Loucy (cell line): ENCODE measurements at regions not wholly inside any gene's neighbourhood (a gene's known extent, or its start where the extent isn't known, plus 50 kb on each side); places are given as distances from the start of the nearest gene placed in this dataset.

Source experiments
- H2AFZ ChIP-seq: fragments of 200-600 bp; sonication (generic); 2 replicates; pipeline ENCODE4 v1.6.0; 2016; ENCODE audit warnings: antibody characterized with exemption, mild to moderate bottlenecking, low read length, moderate library complexity
- H3F3A ChIP-seq: fragments of 200-600 bp; 2 replicates; pipeline ENCODE4 v1.6.0; 2016; ENCODE audit warnings: antibody characterized with exemption, low read depth, mild to moderate bottlenecking
- H3K27me3 ChIP-seq: fragments of 200-600 bp; sonication (generic); 2 replicates; pipeline ENCODE4 v1.6.1; 2014; ENCODE audit warnings: low read length, mild to moderate bottlenecking; ENCODE audit not compliant: insufficient read depth, poor library complexity, severe bottlenecking
- H3K36me3 ChIP-seq: fragments of 200-600 bp; sonication (generic); 2 replicates; pipeline ENCODE4 v1.6.1; 2016; ENCODE audit warnings: low read length; ENCODE audit not compliant: insufficient read depth
- H3K4me1 ChIP-seq: fragments of 200-600 bp; sonication (generic); 2 replicates; pipeline ENCODE4 v1.5.1; 2014; ENCODE audit warnings: low read length, mild to moderate bottlenecking; ENCODE audit not compliant: insufficient read depth, poor library complexity, severe bottlenecking
- H3K4me2 ChIP-seq: fragments of 200-600 bp; sonication (generic); 2 replicates; pipeline ENCODE4 v1.6.0; 2014; ENCODE audit warnings: antibody characterized with exemption, low read length, low read depth, mild to moderate bottlenecking; ENCODE audit not compliant: poor library complexity, severe bottlenecking
- H3K4me3 ChIP-seq: fragments of 200-600 bp; sonication (generic); 2 replicates; pipeline ENCODE4 v1.5.1; 2014; ENCODE audit warnings: low read length, mild to moderate bottlenecking, mixed read lengths; ENCODE audit not compliant: poor library complexity, severe bottlenecking
- H3K79me2 ChIP-seq: fragments of 200-600 bp; sonication (generic); 2 replicates; pipeline ENCODE4 v1.6.1; 2014; ENCODE audit warnings: low read length; ENCODE audit not compliant: insufficient read depth
- H3K9ac ChIP-seq: fragments of 200-600 bp; sonication (generic); 2 replicates; pipeline ENCODE4 v1.6.0; 2014; ENCODE audit warnings: mild to moderate bottlenecking, low read depth, low read length, moderate library complexity; ENCODE audit not compliant: poor library complexity, severe bottlenecking
- H3K9me2 ChIP-seq: fragments of 200-600 bp; sonication (generic); replicated peaks from 2 replicates; pipeline ENCODE4 v1.6.1; 2016; ENCODE audit warnings: low read depth, low read length, mixed read lengths
- H3K9me3 ChIP-seq: fragments of 200-600 bp; sonication (generic); 2 replicates; pipeline ENCODE4 v1.6.1; 2014; ENCODE audit warnings: mild to moderate bottlenecking, antibody characterized with exemption, low read length, low read depth; ENCODE audit not compliant: insufficient read depth
- H4K20me1 ChIP-seq: fragments of 200-600 bp; sonication (generic); 2 replicates; pipeline ENCODE4 v1.6.0; 2014; ENCODE audit warnings: antibody characterized with exemption, low read length, mild to moderate bottlenecking; ENCODE audit not compliant: insufficient read depth, poor library complexity, severe bottlenecking
- EZH2phosphoT487 ChIP-seq: fragments of 200-600 bp; IDR thresholded peaks from 2 replicates; pipeline ENCODE4 v1.6.1; 2018; ENCODE audit warnings: antibody characterized with exemption, mild to moderate bottlenecking, moderate library complexity, borderline replicate concordance
- TF ChIP-seq, protein P1 (sequence below): fragments of 200-600 bp; sonication (generic); conservative IDR thresholded peaks from 2 replicates; pipeline ENCODE4 v1.5.1; 2014; ENCODE audit warnings: mild to moderate bottlenecking, antibody characterized with exemption, low read length

DNA sequence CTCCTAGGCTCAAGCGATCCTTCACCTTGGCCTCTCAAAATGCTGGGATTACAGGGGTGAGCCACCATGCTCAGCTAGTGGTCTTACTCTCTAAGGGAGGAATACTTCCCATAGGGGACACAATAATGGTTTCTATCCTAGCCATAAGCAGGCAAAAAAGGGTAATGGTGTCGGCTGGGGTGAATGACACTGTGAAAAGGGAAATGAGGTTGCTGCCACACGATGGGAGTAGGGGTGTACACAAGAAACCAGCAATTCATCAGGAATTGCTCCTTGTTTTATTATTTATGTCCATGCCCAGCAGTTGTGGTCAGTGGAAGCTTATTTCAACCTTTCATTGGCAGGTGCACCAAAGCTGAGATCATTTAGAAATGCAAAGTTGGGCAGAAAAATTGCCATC lies 70.3 kb upstream of the ZFR start:
- no peaks in the 10 kb centered on the region for H4K20me1 ChIP-seq
- H3K9me2 ChIP-seq = no peaks in the 10 kb centered on the region
- H3F3A ChIP-seq = no peaks in the 10 kb centered on the region
- H3K36me3 ChIP-seq = no peaks in the 10 kb centered on the region
- no peaks in the 10 kb centered on the region for H3K27me3 ChIP-seq
- no peak overlapping the region for H3K4me2 ChIP-seq
- H3K9ac ChIP-seq = no peak overlapping the region
- H3K9me3 ChIP-seq = peaks cover 3% of the 10 kb centered on the region; the same call in 1 of the 2 replicates
- TF ChIP-seq, protein P1, sequence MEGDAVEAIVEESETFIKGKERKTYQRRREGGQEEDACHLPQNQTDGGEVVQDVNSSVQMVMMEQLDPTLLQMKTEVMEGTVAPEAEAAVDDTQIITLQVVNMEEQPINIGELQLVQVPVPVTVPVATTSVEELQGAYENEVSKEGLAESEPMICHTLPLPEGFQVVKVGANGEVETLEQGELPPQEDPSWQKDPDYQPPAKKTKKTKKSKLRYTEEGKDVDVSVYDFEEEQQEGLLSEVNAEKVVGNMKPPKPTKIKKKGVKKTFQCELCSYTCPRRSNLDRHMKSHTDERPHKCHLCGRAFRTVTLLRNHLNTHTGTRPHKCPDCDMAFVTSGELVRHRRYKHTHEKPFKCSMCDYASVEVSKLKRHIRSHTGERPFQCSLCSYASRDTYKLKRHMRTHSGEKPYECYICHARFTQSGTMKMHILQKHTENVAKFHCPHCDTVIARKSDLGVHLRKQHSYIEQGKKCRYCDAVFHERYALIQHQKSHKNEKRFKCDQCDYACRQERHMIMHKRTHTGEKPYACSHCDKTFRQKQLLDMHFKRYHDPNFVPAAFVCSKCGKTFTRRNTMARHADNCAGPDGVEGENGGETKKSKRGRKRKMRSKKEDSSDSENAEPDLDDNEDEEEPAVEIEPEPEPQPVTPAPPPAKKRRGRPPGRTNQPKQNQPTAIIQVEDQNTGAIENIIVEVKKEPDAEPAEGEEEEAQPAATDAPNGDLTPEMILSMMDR = no peak
- no peak for TF ChIP-seq EZH2phosphoT487
- H2AFZ ChIP-seq = no peak overlapping the region
- no peak overlapping the region for H3K4me3 ChIP-seq
- H3K79me2 ChIP-seq = no peaks in the 10 kb centered on the region
- H3K4me1 ChIP-seq = peaks cover 8% of the 10 kb centered on the region

DNA sequence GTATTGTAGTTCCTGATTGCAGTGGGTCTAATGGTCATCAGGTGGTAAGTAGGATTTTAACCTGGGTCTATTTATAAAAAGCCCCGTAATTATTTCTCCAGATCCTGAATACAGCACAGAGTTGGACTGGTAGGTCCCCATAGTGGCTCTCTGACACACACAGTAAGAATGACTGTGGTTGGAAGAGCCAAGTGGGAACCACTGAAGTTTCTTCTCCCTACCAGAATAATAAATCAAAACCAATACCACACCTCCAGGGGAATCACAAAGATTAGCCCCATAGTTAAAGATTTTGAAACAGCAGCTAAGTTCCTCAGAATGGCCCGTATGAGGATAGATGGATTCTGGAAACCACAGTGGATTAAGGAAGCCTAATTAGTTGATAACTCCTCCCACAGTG lies 68.4 kb upstream of the ZFR start:
- H3K9me3 ChIP-seq = peaks cover 3% of the 10 kb centered on the region; the same call in 1 of the 2 replicates
- no peaks in the 10 kb centered on the region for H3F3A ChIP-seq
- no peaks in the 10 kb centered on the region for H3K79me2 ChIP-seq
- no peaks in the 10 kb centered on the region for H3K27me3 ChIP-seq
- no peak overlapping the region for H3K9ac ChIP-seq
- peaks cover 11% of the 10 kb centered on the region for H3K4me1 ChIP-seq
- H3K9me2 ChIP-seq = no peaks in the 10 kb centered on the region
- H4K20me1 ChIP-seq = no peaks in the 10 kb centered on the region
- no peak overlapping the region for H2AFZ ChIP-seq
- no peak overlapping the region for H3K4me3 ChIP-seq
- H3K36me3 ChIP-seq = no peaks in the 10 kb centered on the region
- no peak for TF ChIP-seq EZH2phosphoT487
- TF ChIP-seq, protein P1 = no peak
- no peak overlapping the region for H3K4me2 ChIP-seq

DNA sequence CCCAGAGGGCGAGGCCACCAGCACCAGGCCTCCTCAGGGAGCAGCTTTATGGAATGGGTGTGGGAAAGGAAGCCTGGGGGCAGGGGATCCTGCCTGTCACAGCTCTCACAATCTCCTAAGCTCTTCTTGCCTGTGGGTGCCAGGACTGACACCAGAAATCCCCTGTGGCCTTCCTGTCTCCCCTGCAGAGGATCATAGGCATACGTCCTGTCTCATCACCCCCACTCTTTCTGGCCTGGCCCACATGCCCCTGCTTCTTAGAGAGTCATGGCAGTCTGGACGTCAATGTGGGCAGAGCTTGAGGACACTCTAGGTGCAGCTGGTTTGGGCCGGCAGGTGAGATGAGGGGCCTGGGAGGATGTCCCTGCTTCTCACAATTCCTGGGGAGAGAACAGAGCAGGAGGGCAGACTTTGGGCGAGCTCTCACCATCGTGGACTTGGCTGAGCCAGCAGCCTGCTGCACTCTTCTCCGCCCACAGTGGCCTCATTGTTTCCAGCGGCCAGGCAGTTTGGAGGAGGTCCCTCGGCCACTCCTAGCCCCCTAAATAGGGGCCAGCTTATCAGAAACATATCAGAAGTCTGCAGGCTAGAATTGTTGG lies 67.3 kb upstream of the ZFR start:
- Histone ChIP-seq H3K4me3 (no peak overlapping the region), H3K9ac (no peak overlapping the region), H3K4me1 (peaks cover 20% of the 10 kb centered on the region), H3K27me3 (no peaks in the 10 kb centered on the region), H3K9me3 (no peaks in the 10 kb centered on the region; the same call in 1 of the 2 replicates), H3K9me2 (no peaks in the 10 kb centered on the region), H2AFZ (no peak overlapping the region), H3K36me3 (no peaks in the 10 kb centered on the region), H4K20me1 (no peaks in the 10 kb centered on the region), H3K79me2 (no peaks in the 10 kb centered on the region; the same call in 1 of the 2 replicates), H3K4me2 (no peak overlapping the region), H3F3A (no peaks in the 10 kb centered on the region)
- TF ChIP-seq, protein P1 = no peak
- no peak for TF ChIP-seq EZH2phosphoT487
